SU-DHL-6 (cell line): ENCODE measurements at regions not wholly inside any gene's neighbourhood (a gene's known extent, or its start where the extent isn't known, plus 50 kb on each side); places are given as distances from the start of the nearest gene placed in this dataset.

Source experiments
- CTCF ChIP-seq: fragments of 200-600 bp; sonication (generic); IDR thresholded peaks from one replicate; pipeline ENCODE4 v1.5.1; 2017; ENCODE audit warnings: antibody characterized with exemption, mild to moderate bottlenecking, low read length, moderate library complexity; ENCODE audit not compliant: insufficient read depth, poor library complexity, severe bottlenecking
- EZH2phosphoT487 ChIP-seq: fragments of 200-600 bp; sonication (generic), shearing (Covaris generic); conservative IDR thresholded peaks from 2 replicates; pipeline ENCODE4 v1.6.1; 2018; ENCODE audit warnings: mild to moderate bottlenecking, antibody characterized with exemption, low read length, moderate library complexity, mixed read lengths

- TF ChIP-seq CTCF (no peak), EZH2phosphoT487 (no peak)
Observed at GRCh38 chr4:154916068-154916467, 135.0 kb downstream of the RBM46 start.
